K562 (cell line): ENCODE measurements at regions not wholly inside any gene's neighbourhood (a gene's known extent, or its start where the extent isn't known, plus 50 kb on each side); places are given as distances from the start of the nearest gene placed in this dataset.

Experiments used
- ATAC-seq: fragments of 200-7000 bp; cut with Tn5 transposase; 3 replicates; pipeline ENCODE4 v1.9.1; 2020; ENCODE audit warnings: moderate library complexity
- BruUV-seq: library from RNA; stranded (reverse); fragments of 400-500 nt; replicated peaks from 2 replicates; lab custom pipeline; 2021; lab: Mats Ljungman, UMichigan
- CTCF ChIA-PET: fragments of 300-600 bp; formaldehyde crosslinking; extraction: SDS; loops from one replicate; lab custom pipeline; 2021; ENCODE audit warnings: low intra/inter-chr PET ratio; lab: Yijun Ruan, JAX
- POLR2A ChIA-PET: fragments of 300-600, 350-650 bp; sonication (Branson Sonifier 250); formaldehyde crosslinking; extraction: SDS; loops from one replicate; lab custom pipeline; 2021; ENCODE audit warnings: antibody characterized with exemption, inconsistent platforms; lab: Yijun Ruan, JAX
- DNase-seq, 4 experiments: peaks; one replicate each; pipeline versions ENCODE4 v3.0.0 to v3.0.0-alpha.2; 2011 to 2018; ENCODE audit warnings: low spot score in 3 of 4, mixed read lengths in 3 of 4; ENCODE audit errors: extremely low read depth in 1 of 4
- FAIRE-seq: peaks from 2 replicates; lab custom pipeline; 2011; peaks lifted over from hg19 to GRCh38; lab: Jason Lieb, UNC
- H2AFZ ChIP-seq: 2 replicates; pipeline ENCODE4 v1.6.0; 2011; ENCODE audit warnings: low read depth, low read length, control low read depth, inconsistent platforms
- H3K27ac ChIP-seq: fragments of 200-600 bp; 3 replicates; pipeline ENCODE4 v1.8.0; 2011; ENCODE audit warnings: low read depth, mild to moderate bottlenecking, control low read depth, inconsistent platforms, low read length, moderate library complexity, mixed read lengths; ENCODE audit errors: extremely low read depth
- H3K27me3 ChIP-seq, 2 experiments: fragments of 300-600 bp in 1 of 2; 2 replicates in 1 of 2; 3 replicates in 1 of 2; pipeline versions ENCODE4 v1.6.0 to v1.8.0; 2011; ENCODE audit warnings: inconsistent platforms in 2 of 2, low read length in 2 of 2, mild to moderate bottlenecking in 1 of 2, mixed read lengths in 1 of 2, moderate library complexity in 1 of 2; ENCODE audit not compliant: control insufficient read depth in 2 of 2, insufficient read depth in 2 of 2
- H3K36me3 ChIP-seq: fragments of 300-600 bp; 3 replicates; pipeline ENCODE4 v1.8.0; 2011; ENCODE audit warnings: mild to moderate bottlenecking, low read length, inconsistent platforms; ENCODE audit not compliant: control insufficient read depth, insufficient read depth
- H3K4me1 ChIP-seq, 2 experiments: fragments of 200-600 bp in 1 of 2; replicated peaks in 1 of 2; 2 replicates in 1 of 2; 3 replicates in 1 of 2; pipeline versions ENCODE4 v1.5.1 to v1.8.0; 2011; ENCODE audit warnings: inconsistent platforms in 2 of 2, low read length in 2 of 2, mild to moderate bottlenecking in 1 of 2, mixed read lengths in 1 of 2, moderate library complexity in 1 of 2; ENCODE audit not compliant: control insufficient read depth in 2 of 2, insufficient read depth in 2 of 2
- H3K4me2 ChIP-seq: 2 replicates; pipeline ENCODE4 v1.6.1; 2011; ENCODE audit warnings: low read length, control low read depth, inconsistent platforms, mixed read lengths; ENCODE audit not compliant: insufficient read depth
- H3K4me3 ChIP-seq: fragments of 200-600 bp; sonication (generic), shearing (Covaris generic); 2 replicates; pipeline ENCODE4 v1.5.1; 2016; ENCODE audit warnings: control low read depth, inconsistent platforms
- H3K79me2 ChIP-seq: fragments of 200-600 bp; 3 replicates; pipeline ENCODE4 v1.8.0; 2011; ENCODE audit warnings: low read length, inconsistent platforms; ENCODE audit not compliant: control insufficient read depth, insufficient read depth
- H3K9ac ChIP-seq, 2 experiments: 2 replicates each; pipeline versions ENCODE4 v1.6.0 to v1.6.1; 2011; ENCODE audit warnings: low read depth in 2 of 2, low read length in 2 of 2, control low read depth in 1 of 2, inconsistent platforms in 1 of 2, mild to moderate bottlenecking in 1 of 2, mixed read lengths in 1 of 2; ENCODE audit not compliant: insufficient read depth in 1 of 2
- H3K9me1 ChIP-seq: one replicate; pipeline ENCODE4 v1.6.0; 2011; ENCODE audit warnings: inconsistent platforms, mild to moderate bottlenecking, low read length, moderate library complexity; ENCODE audit not compliant: control insufficient read depth, insufficient read depth
- H3K9me3 ChIP-seq: replicated peaks from 2 replicates; pipeline ENCODE4 v1.5.1; 2011; ENCODE audit warnings: low read depth, low read length, inconsistent platforms; ENCODE audit not compliant: control insufficient read depth, insufficient read depth
- H4K20me1 ChIP-seq: replicated peaks from 2 replicates; pipeline ENCODE4 v1.6.1; 2011; ENCODE audit warnings: low read length, inconsistent platforms, mixed read lengths; ENCODE audit not compliant: control insufficient read depth, insufficient read depth
- ARID3B ChIP-seq: fragments of 250-450 bp; sonication (Bioruptor Pico); IDR thresholded peaks from 2 replicates; pipeline ENCODE4 v1.4.0; 2020; ENCODE audit warnings: borderline replicate concordance
- BMI1 ChIP-seq: fragments of 150-350 bp; IDR thresholded peaks from 2 replicates; pipeline ENCODE4 v1.6.1; 2014; ENCODE audit warnings: low read length
- MCM7 ChIP-seq, 2 experiments: fragments of 450-650 bp; IDR thresholded peaks; 2 replicates each; pipeline ENCODE4 v1.6.1; 2016 to 2018
- POU5F1 ChIP-seq: fragments of 150-350 bp; IDR thresholded peaks from 2 replicates; pipeline ENCODE4 v1.6.1; 2014; ENCODE audit warnings: borderline replicate concordance, low read length, low read depth, mild to moderate bottlenecking; ENCODE audit not compliant: partially characterized antibody
- ZNF23 ChIP-seq: fragments of 250-450 bp; sonication (Bioruptor Pico); IDR thresholded peaks from 2 replicates; pipeline ENCODE4 v1.4.0; 2020; ENCODE audit warnings: mild to moderate bottlenecking
- ZNF644 ChIP-seq: fragments of 200-800 bp; sonication (Bioruptor generic); IDR thresholded peaks from 2 replicates; pipeline ENCODE4 v1.6.1; 2016; ENCODE audit warnings: low read depth, missing genetic modification characterization, missing compliant biosample characterization
- ZNF696 ChIP-seq: fragments of 250-450 bp; sonication (Bioruptor Pico); conservative IDR thresholded peaks from 2 replicates; pipeline ENCODE4 v1.4.0; 2020; ENCODE audit warnings: mild to moderate bottlenecking, moderate library complexity
- WGBS: fragments of 100-300 bp; shearing (Covaris generic); methylation state at CpG from one replicate; pipeline ENCODE4 v1.1.6; 2016; ENCODE audit warnings: low coverage, mixed read lengths; ENCODE audit not compliant: insufficient coverage; ENCODE audit errors: missing lambda C conversion rate; 5-methylcytosine and 5-hydroxymethylcytosine counted together
- in situ Hi-C: fragments of 300-500 bp; cut with MboI; formaldehyde crosslinking; loops from 4 replicates; pipeline ENCODE4 v1.15.0; 2018; ENCODE audit warnings: inconsistent platforms, mixed read lengths
- intact Hi-C: fragments of 100-400 bp; cut with micrococcal nuclease; formaldehyde crosslinking; loops from 2 replicates; pipeline ENCODE4 v1.14.2; 2022

DNA sequence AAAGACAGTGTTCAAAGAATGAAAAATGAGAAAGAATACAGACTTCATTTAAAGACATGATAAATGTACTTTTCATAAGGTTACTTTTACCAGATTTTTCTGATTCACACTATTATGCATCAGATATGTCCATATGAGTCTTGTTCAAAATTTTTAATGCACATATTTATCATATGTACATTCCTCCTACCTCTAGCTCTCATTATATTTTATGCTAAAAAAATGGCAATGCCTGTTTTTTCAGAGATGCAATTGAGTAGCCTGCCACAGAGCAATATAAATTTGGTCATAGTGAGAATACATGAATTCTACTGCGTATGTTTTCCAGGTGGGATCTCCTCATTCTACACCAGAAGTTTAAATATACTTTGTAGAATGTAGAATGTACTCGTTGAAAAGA is 807.0 kb upstream of the SLITRK6 start (continued):
- TF ChIP-seq ARID3B (CRISPR knock-in tag) = no peak
- TF ChIP-seq BMI1 = no peak

DNA sequence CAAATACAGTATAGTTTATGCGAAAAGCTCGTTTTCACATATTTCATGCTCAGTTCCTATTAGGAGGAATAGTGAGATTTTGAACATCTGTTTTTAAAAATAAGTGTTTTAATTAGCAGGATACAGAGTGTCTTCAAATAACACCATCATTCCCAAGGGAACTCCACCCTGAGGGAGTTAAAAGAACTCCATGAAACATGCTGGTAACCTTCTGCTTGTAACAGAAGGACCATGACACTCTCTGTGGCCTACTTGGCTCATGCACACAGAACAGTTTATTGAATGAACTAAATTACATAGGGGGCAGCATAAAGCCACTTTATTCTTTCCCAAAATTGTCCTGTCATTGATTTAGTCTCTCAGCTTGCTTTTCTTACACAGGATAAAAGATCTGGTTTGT is 809.5 kb upstream of the SLITRK6 start:
- ATAC-seq (no peak), FAIRE-seq (no peak), DNase-seq (no peak)
- H4K20me1 ChIP-seq = no peaks in the 10 kb centered on the region
- BruUV-seq = no TSS peak
- POLR2A ChIA-PET = no interaction called here
- no peak overlapping the region for H2AFZ ChIP-seq
- no peaks in the 10 kb centered on the region for H3K4me1 ChIP-seq
- 5% methylated on average over 2 of the region's 2 CpGs for WGBS
- in situ Hi-C loops = no loop called here
- H3K27ac ChIP-seq = no peak overlapping the region
- no peaks in the 10 kb centered on the region for H3K9me3 ChIP-seq
- no peaks in the 10 kb centered on the region for H3K27me3 ChIP-seq
- CTCF ChIA-PET = no interaction called here
- H3K36me3 ChIP-seq = no peaks in the 10 kb centered on the region
- H3K79me2 ChIP-seq = no peaks in the 10 kb centered on the region
- intact Hi-C loops = no loop called here
- H3K4me3 ChIP-seq = no peak overlapping the region
- TF ChIP-seq ZNF644 (no peak), MCM7 (IDR thresholded peaks at IDR 0.05) (no peak), ZNF696 (CRISPR knock-in tag) (no peak), ZNF23 (CRISPR knock-in tag) (no peak), POU5F1 (no peak)
- H3K4me2 ChIP-seq = no peak overlapping the region
- H3K9ac ChIP-seq = no peak overlapping the region
- no peaks in the 10 kb centered on the region for H3K9me1 ChIP-seq
